SKM-1 treated with dmso at 0.1 percent for 144 hours (cell line): ENCODE measurements at regions not wholly inside any gene's neighbourhood (a gene's known extent, or its start where the extent isn't known, plus 50 kb on each side); places are given as distances from the start of the nearest gene placed in this dataset.
"Not testable (repeated sequence)": the region's sequence is repeated elsewhere in the genome, so short reads cannot be mapped to it uniquely, and the experiment has no call there.

Experiments
- DNase-seq: peaks from one replicate; lab custom pipeline; 2025; ENCODE audit not compliant: unreplicated experiment; lab: John Stamatoyannopoulos, UW

GRCh38 chr18:64749884-64750283 is 601.0 kb upstream of the LINC00305 start:
- no peak for DNase-seq

- no peak for DNase-seq
Observed at GRCh38 chr18:64747803-64748202, 598.9 kb upstream of the LINC00305 start.

- DNase-seq, result no peak
Observed at GRCh38 chr18:64742898-64743297, 594.0 kb upstream of the LINC00305 start.

GRCh38 chr18:64734063-64734462 is 585.2 kb upstream of the LINC00305 start:
- no peak for DNase-seq

DNA sequence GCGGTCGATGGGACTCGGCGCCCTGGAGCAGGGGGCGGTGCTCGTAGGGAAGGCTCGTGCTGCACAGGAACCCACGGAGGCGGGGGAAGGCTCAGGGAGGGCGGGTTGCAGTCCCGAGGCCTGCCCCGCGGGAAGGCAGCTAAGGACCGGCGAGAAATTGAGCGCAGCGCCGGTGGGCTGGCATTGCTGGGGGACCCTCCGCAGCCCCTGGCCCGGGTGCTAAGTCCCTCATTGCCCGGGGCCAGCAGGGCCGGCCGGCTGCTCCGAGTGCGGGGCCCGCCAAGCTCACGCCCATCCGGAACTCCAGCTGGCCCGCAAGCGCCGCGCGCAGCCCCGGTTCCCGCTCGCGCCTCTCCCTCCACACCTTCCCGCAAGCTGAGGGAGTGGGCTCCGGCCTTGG is 576.8 kb upstream of the LINC00305 start:
- not testable (repeated sequence) for DNase-seq

DNA sequence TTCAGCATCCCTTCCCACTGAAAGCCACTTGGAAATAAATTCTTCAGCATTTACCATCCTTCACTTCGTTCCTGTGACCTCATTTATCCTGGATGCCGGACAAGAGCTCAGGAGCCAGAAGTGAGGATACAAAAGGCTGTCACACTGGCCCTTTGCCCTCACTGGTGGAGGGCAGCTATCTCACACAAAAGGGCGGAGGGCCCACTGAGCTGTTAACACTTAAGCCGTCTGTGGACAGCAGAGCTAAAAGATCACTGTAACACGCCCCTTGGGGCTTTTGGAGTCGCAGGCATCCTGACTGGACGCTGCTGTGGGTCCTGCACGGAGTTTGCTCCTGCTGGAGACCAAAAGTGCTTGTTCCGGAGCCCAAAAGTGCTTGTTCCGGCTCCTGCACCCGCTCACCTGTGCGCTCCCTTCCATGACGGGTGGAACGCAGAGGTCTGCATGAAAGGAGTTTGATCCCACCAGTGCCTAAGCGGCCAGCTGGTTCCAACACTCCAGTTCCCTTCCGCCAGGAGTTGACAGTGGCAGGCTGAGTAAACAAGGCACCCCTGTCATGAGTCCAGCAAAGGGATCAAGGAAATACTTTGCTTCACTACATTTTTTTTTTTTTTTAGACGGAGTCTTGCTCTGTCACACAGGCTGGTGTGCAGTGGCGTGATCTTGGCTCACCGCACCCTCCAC is 572.0 kb upstream of the LINC00305 start:
- no peak for DNase-seq

DNA sequence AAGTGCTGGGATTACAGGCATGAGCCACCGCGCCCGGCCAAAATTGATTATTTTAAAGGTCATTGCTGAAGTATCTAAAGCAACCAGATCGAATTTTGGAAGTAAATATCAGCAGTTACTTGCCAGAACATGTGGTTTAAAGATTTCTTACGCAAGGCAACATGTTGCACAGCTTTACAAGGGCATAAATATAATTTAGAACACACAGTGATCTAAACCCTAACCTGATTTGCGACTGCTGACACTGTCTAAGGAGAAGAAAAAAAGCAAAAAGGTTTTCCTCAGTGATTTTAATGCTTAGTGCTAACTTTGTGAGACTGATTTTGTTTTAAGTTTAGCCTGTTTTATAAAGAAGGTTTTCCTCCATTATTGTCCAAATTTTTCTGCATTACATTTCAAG is 569.9 kb upstream of the LINC00305 start:
- no peak for DNase-seq

- no peak for DNase-seq
Observed at GRCh38 chr18:64717026-64717425, 568.1 kb upstream of the LINC00305 start.

DNA sequence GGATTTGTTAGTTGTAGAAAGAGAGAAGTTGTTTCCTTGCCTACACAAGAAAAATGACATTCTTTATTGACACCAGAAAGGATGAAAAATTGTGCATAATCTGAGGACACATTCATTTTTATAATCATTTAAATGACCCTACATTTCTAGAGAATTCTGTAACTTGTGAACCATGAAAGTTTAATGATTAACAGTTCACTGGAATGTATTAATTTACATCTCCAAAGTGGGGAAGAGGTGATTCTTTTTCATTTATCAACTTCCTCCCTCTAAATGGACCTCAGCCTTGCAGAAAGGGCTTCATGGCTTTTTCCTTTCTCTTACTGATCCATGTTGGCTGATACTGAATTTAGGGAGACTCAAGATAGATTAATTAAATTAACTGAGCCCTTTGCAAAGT is 565.2 kb upstream of the LINC00305 start:
- no peak for DNase-seq

GRCh38 chr18:64713284-64713683 is 564.4 kb upstream of the LINC00305 start:
- peak; percentile 77 for DNase-seq

DNA sequence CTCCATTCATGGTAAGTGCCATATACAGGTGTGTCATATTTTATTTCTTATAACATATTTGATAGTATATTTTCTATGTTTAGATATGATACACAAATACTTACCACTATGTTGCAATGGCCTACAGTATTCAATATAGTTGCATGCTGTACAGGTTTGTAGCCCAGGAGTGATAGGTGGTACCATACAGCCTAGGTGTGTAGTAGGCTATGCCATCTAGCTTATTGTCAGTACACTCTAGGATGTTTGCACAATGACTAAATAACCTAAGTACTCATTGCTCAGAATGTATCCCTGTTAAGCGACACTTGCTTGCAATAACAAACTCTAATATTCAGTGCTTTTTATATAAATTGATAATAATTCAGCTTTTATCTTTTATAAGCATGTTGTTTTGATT is 563.1 kb upstream of the LINC00305 start:
- DNase-seq, result no peak

GRCh38 chr18:64710105-64710861 is 561.4 kb upstream of the LINC00305 start:
- no peak for DNase-seq

GRCh38 chr18:64707052-64707451 is 558.2 kb upstream of the LINC00305 start:
- DNase-seq, result no peak

- no peak for DNase-seq
Observed at GRCh38 chr18:64699081-64699480, 550.2 kb upstream of the LINC00305 start.

DNA sequence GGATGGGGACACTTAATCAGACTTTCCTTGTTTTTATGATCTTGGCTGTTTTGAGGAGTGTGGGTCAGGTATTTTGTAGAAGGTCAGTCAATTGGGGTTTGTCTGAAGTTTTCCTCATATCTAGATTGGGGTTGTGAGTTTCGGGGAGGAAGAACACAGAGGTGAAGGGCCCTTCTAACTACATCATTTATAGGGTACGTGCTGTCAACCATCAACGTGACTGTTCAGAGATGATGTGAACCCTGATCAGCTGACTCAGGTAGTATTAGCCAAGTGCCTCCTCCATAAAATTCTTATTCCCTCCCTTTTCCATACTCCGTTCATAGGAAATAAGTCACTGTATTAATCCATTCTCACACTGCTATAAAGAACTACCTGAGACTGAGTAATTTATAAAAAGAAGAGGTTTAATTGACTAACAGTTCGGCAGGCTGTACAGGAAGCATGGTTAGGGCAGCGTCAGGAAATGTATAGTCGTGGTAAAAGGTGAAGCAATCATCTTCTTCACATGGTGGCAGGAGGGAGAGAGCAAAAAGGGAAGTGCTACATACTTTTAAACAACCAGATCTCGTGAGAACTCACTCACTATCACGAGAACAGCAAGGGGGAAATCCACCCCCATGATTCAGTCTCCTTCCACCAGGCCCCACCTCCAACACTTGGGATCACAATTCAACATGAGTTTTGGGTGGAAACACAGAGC is 547.1 kb upstream of the LINC00305 start:
- peak; percentile 61 for DNase-seq

DNA sequence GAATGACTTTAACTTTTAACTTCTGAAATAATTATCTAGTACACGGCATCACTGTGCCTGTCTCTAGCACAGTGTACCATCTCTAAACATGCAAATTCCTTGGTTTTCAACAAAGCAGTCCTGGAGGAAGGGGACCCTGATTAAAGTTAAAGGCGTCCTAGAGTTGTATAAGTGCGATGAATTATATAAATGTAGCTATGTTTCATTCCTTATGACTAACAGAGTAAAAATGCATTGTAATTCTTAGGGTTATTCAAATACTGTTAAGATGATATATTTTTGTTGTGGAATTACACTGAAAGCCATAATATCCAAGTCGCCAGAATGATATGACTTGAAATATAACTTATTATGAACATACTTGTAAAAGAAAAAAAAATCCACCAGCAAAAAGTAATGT is 544.9 kb upstream of the LINC00305 start:
- no peak for DNase-seq

- no peak for DNase-seq
Observed at GRCh38 chr18:64692826-64693225, 543.9 kb upstream of the LINC00305 start.

DNA sequence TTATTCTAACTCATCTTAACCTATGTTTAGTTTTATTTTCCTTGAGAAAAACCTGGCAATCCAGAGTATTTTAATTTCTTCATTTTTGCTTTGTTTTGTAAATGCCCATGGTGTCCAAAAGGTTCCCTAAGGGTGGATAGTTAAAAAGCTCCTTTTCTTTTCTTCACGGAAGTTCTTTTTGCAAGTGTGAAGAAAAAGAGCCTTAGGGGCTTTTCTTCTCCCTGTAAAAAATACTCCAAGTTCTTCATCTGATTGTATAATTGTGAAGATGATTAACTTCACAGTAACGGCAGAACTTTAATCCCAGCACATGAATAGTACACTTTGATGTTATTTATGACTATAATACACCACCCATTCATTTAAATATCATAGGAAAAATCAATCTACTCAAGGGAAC is 530.2 kb upstream of the LINC00305 start:
- DNase-seq, result no peak

GRCh38 chr18:64678048-64678447 is 529.2 kb upstream of the LINC00305 start:
- no peak for DNase-seq

DNA sequence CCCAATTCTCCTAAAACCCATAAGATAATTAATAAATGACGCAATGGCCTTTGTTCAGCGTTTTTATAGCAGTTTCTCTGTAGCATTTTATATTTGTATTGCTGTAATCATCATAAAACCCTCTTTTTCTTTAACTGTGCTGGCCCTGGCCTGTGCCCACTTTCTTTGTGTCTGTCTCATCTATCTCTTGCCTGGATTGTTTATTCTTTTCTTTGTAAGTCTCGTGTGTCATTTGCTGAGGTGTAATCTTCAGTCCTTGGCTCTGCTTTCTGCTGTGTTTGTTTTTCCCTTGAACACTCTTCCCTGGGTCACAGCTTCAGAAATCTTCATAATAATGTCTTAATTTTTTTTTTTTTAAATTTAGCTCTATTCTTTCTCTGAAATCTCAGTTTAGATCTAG is 525.8 kb upstream of the LINC00305 start:
- DNase-seq, result no peak

DNA sequence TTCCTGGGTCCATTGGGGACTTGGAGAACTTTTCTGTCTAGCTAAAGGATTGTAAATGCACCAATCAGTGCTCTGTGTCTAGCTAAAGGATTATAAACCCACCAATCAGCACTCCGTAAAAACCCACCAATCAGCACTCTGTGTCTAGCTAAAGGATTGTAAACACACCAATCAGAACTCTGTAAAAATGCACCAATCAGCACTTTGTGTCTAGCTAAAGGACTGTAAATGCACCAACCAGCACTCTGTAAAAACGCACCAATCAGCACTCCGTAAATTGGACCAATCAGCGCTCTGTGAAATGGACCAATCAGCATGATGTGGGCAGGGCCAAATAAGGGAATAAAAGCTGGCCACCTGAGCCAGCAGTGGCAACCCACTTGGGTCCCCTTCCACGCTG is 522.4 kb upstream of the LINC00305 start:
- not testable (repeated sequence) for DNase-seq

DNA sequence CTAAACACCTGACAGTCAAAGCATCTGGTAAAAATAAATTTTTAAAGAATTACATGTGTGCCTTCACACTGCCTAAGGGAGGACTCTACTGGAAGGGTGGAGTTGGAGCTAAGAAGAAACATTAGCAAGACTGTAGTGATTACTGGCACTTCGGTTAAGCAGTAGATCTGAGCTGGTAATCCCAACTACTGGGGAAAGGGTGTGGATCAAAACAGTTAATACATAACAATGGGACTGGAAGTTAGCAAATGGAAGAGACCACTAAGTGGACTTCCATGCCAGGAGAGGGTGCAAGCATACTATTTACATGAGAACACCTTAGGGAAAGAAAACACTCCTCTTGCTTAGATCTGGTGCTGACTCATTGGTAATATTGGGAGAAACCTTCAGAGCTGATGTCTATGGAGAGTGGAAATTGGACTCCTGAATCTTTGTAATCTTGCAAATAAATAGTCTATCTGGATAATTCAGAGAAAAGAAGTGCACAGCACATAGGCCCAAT is 519.6 kb upstream of the LINC00305 start:
- no peak for DNase-seq
